K562 (cell line): ENCODE measurements at regions not wholly inside any gene's neighbourhood (a gene's known extent, or its start where the extent isn't known, plus 50 kb on each side); places are given as distances from the start of the nearest gene placed in this dataset.

Source experiments
- ATAC-seq: fragments of 200-7000 bp; cut with Tn5 transposase; 3 replicates; pipeline ENCODE4 v1.9.1; 2020; ENCODE audit warnings: moderate library complexity
- BruUV-seq: library from RNA; stranded (reverse); fragments of 400-500 nt; replicated peaks from 2 replicates; lab custom pipeline; 2021; lab: Mats Ljungman, UMichigan
- CTCF ChIA-PET: fragments of 300-600 bp; formaldehyde crosslinking; extraction: SDS; loops from one replicate; lab custom pipeline; 2021; ENCODE audit warnings: low intra/inter-chr PET ratio; lab: Yijun Ruan, JAX
- POLR2A ChIA-PET: fragments of 300-600, 350-650 bp; sonication (Branson Sonifier 250); formaldehyde crosslinking; extraction: SDS; loops from one replicate; lab custom pipeline; 2021; ENCODE audit warnings: antibody characterized with exemption, inconsistent platforms; lab: Yijun Ruan, JAX
- DNase-seq, 4 experiments: peaks; one replicate each; pipeline versions ENCODE4 v3.0.0 to v3.0.0-alpha.2; 2011 to 2018; ENCODE audit warnings: low spot score in 3 of 4, mixed read lengths in 3 of 4; ENCODE audit errors: extremely low read depth in 1 of 4
- FAIRE-seq: peaks from 2 replicates; lab custom pipeline; 2011; peaks lifted over from hg19 to GRCh38; lab: Jason Lieb, UNC
- H2AFZ ChIP-seq: 2 replicates; pipeline ENCODE4 v1.6.0; 2011; ENCODE audit warnings: low read depth, low read length, control low read depth, inconsistent platforms
- H3K27ac ChIP-seq: fragments of 200-600 bp; 3 replicates; pipeline ENCODE4 v1.8.0; 2011; ENCODE audit warnings: low read depth, mild to moderate bottlenecking, control low read depth, inconsistent platforms, low read length, moderate library complexity, mixed read lengths; ENCODE audit errors: extremely low read depth
- H3K27me3 ChIP-seq, 2 experiments: fragments of 300-600 bp in 1 of 2; 2 replicates in 1 of 2; 3 replicates in 1 of 2; pipeline versions ENCODE4 v1.6.0 to v1.8.0; 2011; ENCODE audit warnings: inconsistent platforms in 2 of 2, low read length in 2 of 2, mild to moderate bottlenecking in 1 of 2, mixed read lengths in 1 of 2, moderate library complexity in 1 of 2; ENCODE audit not compliant: control insufficient read depth in 2 of 2, insufficient read depth in 2 of 2
- H3K36me3 ChIP-seq: fragments of 300-600 bp; 3 replicates; pipeline ENCODE4 v1.8.0; 2011; ENCODE audit warnings: mild to moderate bottlenecking, low read length, inconsistent platforms; ENCODE audit not compliant: control insufficient read depth, insufficient read depth
- H3K4me1 ChIP-seq, 2 experiments: fragments of 200-600 bp in 1 of 2; replicated peaks in 1 of 2; 2 replicates in 1 of 2; 3 replicates in 1 of 2; pipeline versions ENCODE4 v1.5.1 to v1.8.0; 2011; ENCODE audit warnings: inconsistent platforms in 2 of 2, low read length in 2 of 2, mild to moderate bottlenecking in 1 of 2, mixed read lengths in 1 of 2, moderate library complexity in 1 of 2; ENCODE audit not compliant: control insufficient read depth in 2 of 2, insufficient read depth in 2 of 2
- H3K4me2 ChIP-seq: 2 replicates; pipeline ENCODE4 v1.6.1; 2011; ENCODE audit warnings: low read length, control low read depth, inconsistent platforms, mixed read lengths; ENCODE audit not compliant: insufficient read depth
- H3K4me3 ChIP-seq: fragments of 200-600 bp; sonication (generic), shearing (Covaris generic); 2 replicates; pipeline ENCODE4 v1.5.1; 2016; ENCODE audit warnings: control low read depth, inconsistent platforms
- H3K79me2 ChIP-seq: fragments of 200-600 bp; 3 replicates; pipeline ENCODE4 v1.8.0; 2011; ENCODE audit warnings: low read length, inconsistent platforms; ENCODE audit not compliant: control insufficient read depth, insufficient read depth
- H3K9ac ChIP-seq, 2 experiments: 2 replicates each; pipeline versions ENCODE4 v1.6.0 to v1.6.1; 2011; ENCODE audit warnings: low read depth in 2 of 2, low read length in 2 of 2, control low read depth in 1 of 2, inconsistent platforms in 1 of 2, mild to moderate bottlenecking in 1 of 2, mixed read lengths in 1 of 2; ENCODE audit not compliant: insufficient read depth in 1 of 2
- H3K9me1 ChIP-seq: one replicate; pipeline ENCODE4 v1.6.0; 2011; ENCODE audit warnings: inconsistent platforms, mild to moderate bottlenecking, low read length, moderate library complexity; ENCODE audit not compliant: control insufficient read depth, insufficient read depth
- H3K9me3 ChIP-seq: replicated peaks from 2 replicates; pipeline ENCODE4 v1.5.1; 2011; ENCODE audit warnings: low read depth, low read length, inconsistent platforms; ENCODE audit not compliant: control insufficient read depth, insufficient read depth
- H4K20me1 ChIP-seq: replicated peaks from 2 replicates; pipeline ENCODE4 v1.6.1; 2011; ENCODE audit warnings: low read length, inconsistent platforms, mixed read lengths; ENCODE audit not compliant: control insufficient read depth, insufficient read depth
- ARID3B ChIP-seq: fragments of 250-450 bp; sonication (Bioruptor Pico); IDR thresholded peaks from 2 replicates; pipeline ENCODE4 v1.4.0; 2020; ENCODE audit warnings: borderline replicate concordance
- CBX2 ChIP-seq: fragments of 200-600 bp; sonication (generic); IDR thresholded peaks from one replicate; pipeline ENCODE4 v1.6.1; 2012; ENCODE audit warnings: mild to moderate bottlenecking, low read length, inconsistent platforms; ENCODE audit not compliant: insufficient read depth, poor library complexity, severe bottlenecking
- CCNT2 ChIP-seq: IDR thresholded peaks from 2 replicates; pipeline ENCODE4 v1.6.1; 2011; ENCODE audit warnings: borderline replicate concordance, low read depth, mild to moderate bottlenecking, moderate library complexity, mixed read lengths, low read length; ENCODE audit not compliant: insufficient read length; ENCODE audit errors: extremely low read depth
- DMBX1 ChIP-seq: fragments of 250-450 bp; sonication (Bioruptor Pico); IDR thresholded peaks from 2 replicates; pipeline ENCODE4 v1.8.0; 2022; ENCODE audit warnings: inconsistent platforms, mild to moderate bottlenecking, moderate library complexity, borderline replicate concordance
- FIP1L1 ChIP-seq: fragments of 200-400 bp; formaldehyde crosslinking; IDR thresholded peaks from 2 replicates; pipeline ENCODE4 v1.6.1; 2018; ENCODE audit warnings: mild to moderate bottlenecking, low read depth, low read length; ENCODE audit not compliant: poor library complexity, severe bottlenecking
- FOXM1 ChIP-seq, 2 experiments: fragments of 450-650 bp in 1 of 2; sonication (generic) in 1 of 2; formaldehyde crosslinking in 1 of 2; IDR thresholded peaks; 2 replicates each; pipeline versions ENCODE4 v1.6.1 to v1.9.0; 2017 to 2022; ENCODE audit warnings: low read depth in 2 of 2, mild to moderate bottlenecking in 2 of 2, missing genetic modification reagents in 1 of 2, moderate library complexity in 1 of 2
- L3MBTL2 ChIP-seq: fragments of 450-650 bp; IDR thresholded peaks from 2 replicates; pipeline ENCODE4 v1.6.1; 2016; ENCODE audit warnings: mild to moderate bottlenecking, moderate library complexity
- MED1 ChIP-seq: sonication (generic); formaldehyde crosslinking; IDR thresholded peaks from 2 replicates; pipeline ENCODE4 v1.8.1; 2023; ENCODE audit warnings: missing genetic modification reagents, borderline replicate concordance
- MTA3 ChIP-seq: fragments of 450-650 bp; formaldehyde crosslinking; IDR thresholded peaks from 2 replicates; pipeline ENCODE4 v1.6.1; 2017; ENCODE audit warnings: mild to moderate bottlenecking, borderline replicate concordance
- NCOA1 ChIP-seq: fragments of 450-650 bp; IDR thresholded peaks from 2 replicates; pipeline ENCODE4 v1.6.1; 2016; ENCODE audit warnings: low read depth
- RHOXF2B ChIP-seq: fragments of 250-450 bp; sonication (Bioruptor Pico); conservative IDR thresholded peaks from 2 replicates; pipeline ENCODE4 v1.5.1; 2021
- ZFP30 ChIP-seq: fragments of 250-450 bp; sonication (Bioruptor Pico); IDR thresholded peaks from 2 replicates; pipeline ENCODE4 v1.8.0; 2022; ENCODE audit warnings: moderate library complexity, mild to moderate bottlenecking, inconsistent platforms, borderline replicate concordance
- ZKSCAN1 ChIP-seq: fragments of 150-350 bp; IDR thresholded peaks from 2 replicates; pipeline ENCODE4 v1.6.1; 2016; ENCODE audit warnings: low read depth, low read length
- ZNF134 ChIP-seq: fragments of 250-450 bp; sonication (Bioruptor Pico); conservative IDR thresholded peaks from 2 replicates; pipeline ENCODE4 v1.4.0; 2020
- ZNF644 ChIP-seq: fragments of 200-800 bp; sonication (Bioruptor generic); IDR thresholded peaks from 2 replicates; pipeline ENCODE4 v1.6.1; 2016; ENCODE audit warnings: low read depth, missing genetic modification characterization, missing compliant biosample characterization
- ZNF717 ChIP-seq: fragments of 250-450 bp; sonication (Bioruptor Pico); IDR thresholded peaks from 2 replicates; pipeline ENCODE4 v1.5.0; 2021
- ZZZ3 ChIP-seq: fragments of 450-650 bp; IDR thresholded peaks from 2 replicates; pipeline ENCODE4 v1.6.1; 2016; ENCODE audit warnings: antibody characterized with exemption, mild to moderate bottlenecking, moderate library complexity
- WGBS: fragments of 100-300 bp; shearing (Covaris generic); methylation state at CpG from one replicate; pipeline ENCODE4 v1.1.6; 2016; ENCODE audit warnings: low coverage, mixed read lengths; ENCODE audit not compliant: insufficient coverage; ENCODE audit errors: missing lambda C conversion rate; 5-methylcytosine and 5-hydroxymethylcytosine counted together
- in situ Hi-C: fragments of 300-500 bp; cut with MboI; formaldehyde crosslinking; loops from 4 replicates; pipeline ENCODE4 v1.15.0; 2018; ENCODE audit warnings: inconsistent platforms, mixed read lengths
- intact Hi-C: fragments of 100-400 bp; cut with micrococcal nuclease; formaldehyde crosslinking; loops from 2 replicates; pipeline ENCODE4 v1.14.2; 2022

- WGBS: 0% methylated on average over 9 of the region's 9 CpGs
- no peak overlapping the region for H3K9ac ChIP-seq
- ATAC-seq (no peak), DNase-seq (no peak), FAIRE-seq (no peak)
- intact Hi-C loops: no loop called here
- H3K4me3 ChIP-seq: no peak overlapping the region
- peaks cover 14 to 18% of the 10 kb centered on the region in 2 experiments; a peak in 4 of 5 replicates for H3K27me3 ChIP-seq
- no peak overlapping the region for H2AFZ ChIP-seq
- no peaks in the 10 kb centered on the region for H4K20me1 ChIP-seq
- BruUV-seq: no TSS peak
- in situ Hi-C loops: no loop called here
- ChIA-PET CTCF (no interaction called here), POLR2A (interaction anchor here (0.7 kb wide), 1 partner anchor 1841 kb away, joined by 4 read pairs; no protein-coding TSS in a partner anchor)
- H3K36me3 ChIP-seq: no peaks in the 10 kb centered on the region
- H3K9me3 ChIP-seq: no peaks in the 10 kb centered on the region
- H3K4me2 ChIP-seq: no peak overlapping the region
- H3K9me1 ChIP-seq: no peaks in the 10 kb centered on the region
- H3K79me2 ChIP-seq: no peaks in the 10 kb centered on the region
- H3K4me1 ChIP-seq: no peaks in the 10 kb centered on the region
- H3K27ac ChIP-seq: no peak overlapping the region
- TF ChIP-seq ARID3B: no peak
- TF ChIP-seq RHOXF2B (CRISPR knock-in tag): no peak
- TF ChIP-seq FOXM1 (IDR thresholded peaks at IDR 0.05; ENCODE audit: low read depth): no peak
- no peak for TF ChIP-seq FOXM1 (CRISPR knock-in tag; IDR thresholded peaks at IDR 0.05; ENCODE audit: low read depth)
- no peak for TF ChIP-seq FIP1L1
- TF ChIP-seq ZZZ3: no peak
- TF ChIP-seq DMBX1 (CRISPR knock-in tag): no peak
- no peak for TF ChIP-seq MED1 (CRISPR knock-in tag)
- no peak for TF ChIP-seq MTA3
- TF ChIP-seq CCNT2: no peak
- TF ChIP-seq CBX2: no peak
- TF ChIP-seq ZNF134 (CRISPR knock-in tag): no peak
- no peak for TF ChIP-seq ZNF644 (tag)
- no peak for TF ChIP-seq L3MBTL2
- no peak for TF ChIP-seq NCOA1
- no peak for TF ChIP-seq ZKSCAN1
- TF ChIP-seq ZNF717 (CRISPR knock-in tag): no peak
- TF ChIP-seq ZFP30 (CRISPR knock-in tag): no peak
Observed at GRCh38 chr6:137602313-137603197, 108.4 kb upstream of the OLIG3 start.
